Thyroid gland (tissue), 4 donors: ENCODE measurements at regions not wholly inside any gene's neighbourhood (a gene's known extent, or its start where the extent isn't known, plus 50 kb on each side); places are given as distances from the start of the nearest gene placed in this dataset.

Experiments used
- POLR2A ChIP-seq, 2 donors: fragments of 450-650 bp; IDR thresholded peaks; one replicate each; pipeline ENCODE4 v1.6.1; 2017; ENCODE audit warnings: antibody characterized with exemption in 2 of 2, mild to moderate bottlenecking in 2 of 2, moderate library complexity in 1 of 2
- TF ChIP-seq, protein P1 (sequence below), 6 experiments: fragments of 200-600 bp in 3 of 6; fragments of 450-650 bp in 3 of 6; sonication (generic) in 3 of 6; IDR thresholded peaks; one replicate each; pipeline ENCODE4 v1.5.1; 2016 to 2019; ENCODE audit warnings: antibody characterized with exemption in 6 of 6, mild to moderate bottlenecking in 2 of 6, inconsistent platforms in 1 of 6, moderate library complexity in 1 of 6

DNA sequence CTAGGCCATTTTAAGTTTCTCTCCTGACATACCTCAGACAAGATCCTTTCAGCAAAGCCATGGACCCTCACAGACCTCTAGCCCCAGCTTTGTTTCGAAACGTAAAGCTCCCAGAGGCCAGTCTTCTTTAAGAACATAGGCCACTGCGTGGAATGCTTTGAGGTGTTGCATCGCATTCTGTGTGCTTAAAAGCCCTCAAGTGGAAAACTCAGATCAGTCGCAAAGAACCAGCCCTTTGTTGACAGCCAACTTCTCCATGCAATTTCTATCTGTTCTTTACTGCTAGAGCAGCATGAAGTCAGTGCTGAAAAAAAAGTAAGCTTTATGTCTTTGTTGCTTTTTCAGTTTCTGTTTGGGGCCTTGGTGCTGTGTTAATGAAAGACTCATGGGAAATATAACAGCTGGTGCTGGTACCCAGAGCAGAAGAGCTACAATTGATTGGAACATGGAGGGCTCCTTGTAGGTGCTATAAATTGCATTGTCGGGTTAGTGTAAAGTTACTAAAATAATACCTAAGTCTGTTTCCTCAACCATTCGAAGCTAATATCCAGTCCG is 142.6 kb downstream of the MAP3K7 start:
- TF ChIP-seq, protein P1, sequence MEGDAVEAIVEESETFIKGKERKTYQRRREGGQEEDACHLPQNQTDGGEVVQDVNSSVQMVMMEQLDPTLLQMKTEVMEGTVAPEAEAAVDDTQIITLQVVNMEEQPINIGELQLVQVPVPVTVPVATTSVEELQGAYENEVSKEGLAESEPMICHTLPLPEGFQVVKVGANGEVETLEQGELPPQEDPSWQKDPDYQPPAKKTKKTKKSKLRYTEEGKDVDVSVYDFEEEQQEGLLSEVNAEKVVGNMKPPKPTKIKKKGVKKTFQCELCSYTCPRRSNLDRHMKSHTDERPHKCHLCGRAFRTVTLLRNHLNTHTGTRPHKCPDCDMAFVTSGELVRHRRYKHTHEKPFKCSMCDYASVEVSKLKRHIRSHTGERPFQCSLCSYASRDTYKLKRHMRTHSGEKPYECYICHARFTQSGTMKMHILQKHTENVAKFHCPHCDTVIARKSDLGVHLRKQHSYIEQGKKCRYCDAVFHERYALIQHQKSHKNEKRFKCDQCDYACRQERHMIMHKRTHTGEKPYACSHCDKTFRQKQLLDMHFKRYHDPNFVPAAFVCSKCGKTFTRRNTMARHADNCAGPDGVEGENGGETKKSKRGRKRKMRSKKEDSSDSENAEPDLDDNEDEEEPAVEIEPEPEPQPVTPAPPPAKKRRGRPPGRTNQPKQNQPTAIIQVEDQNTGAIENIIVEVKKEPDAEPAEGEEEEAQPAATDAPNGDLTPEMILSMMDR (IDR thresholded peaks at IDR 0.05), result no peak
- no peak for TF ChIP-seq POLR2A (IDR thresholded peaks at IDR 0.05)
